Testis (tissue), 2 donors: ENCODE measurements at regions not wholly inside any gene's neighbourhood (a gene's known extent, or its start where the extent isn't known, plus 50 kb on each side); places are given as distances from the start of the nearest gene placed in this dataset.

Experiments used
- POLR2A ChIP-seq: fragments of 450-650 bp; IDR thresholded peaks from one replicate; pipeline ENCODE4 v1.6.1; 2017; ENCODE audit warnings: antibody characterized with exemption, mild to moderate bottlenecking, moderate library complexity
- TF ChIP-seq, protein P1 (sequence below), 3 experiments: fragments of 450-650 bp in 2 of 3; fragments of 200-600 bp in 1 of 3; sonication (generic) in 1 of 3; IDR thresholded peaks; one replicate each; pipeline ENCODE4 v1.5.1; 2016 to 2019; ENCODE audit warnings: antibody characterized with exemption in 3 of 3, mild to moderate bottlenecking in 2 of 3, moderate library complexity in 1 of 3

DNA sequence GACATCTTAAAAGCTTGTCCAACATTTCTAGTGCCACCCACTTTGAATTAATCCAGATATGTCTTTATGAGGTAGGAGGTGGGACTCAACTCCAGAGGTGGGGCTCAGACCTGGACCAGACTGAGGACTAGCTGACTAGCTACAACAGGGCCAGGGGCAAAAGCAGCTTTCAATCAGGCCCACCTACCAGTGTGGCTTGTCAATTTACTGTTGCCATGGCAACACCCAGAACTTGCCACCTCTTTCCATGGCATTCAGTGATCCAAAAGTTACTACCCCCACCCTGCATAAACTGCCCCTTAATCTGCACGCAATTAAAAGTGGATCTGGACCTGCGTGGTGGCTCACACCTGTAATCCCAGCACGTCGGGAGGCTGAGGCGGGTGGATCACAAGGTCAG, 113.2 kb upstream of the KAZN start:
- TF ChIP-seq, protein P1, sequence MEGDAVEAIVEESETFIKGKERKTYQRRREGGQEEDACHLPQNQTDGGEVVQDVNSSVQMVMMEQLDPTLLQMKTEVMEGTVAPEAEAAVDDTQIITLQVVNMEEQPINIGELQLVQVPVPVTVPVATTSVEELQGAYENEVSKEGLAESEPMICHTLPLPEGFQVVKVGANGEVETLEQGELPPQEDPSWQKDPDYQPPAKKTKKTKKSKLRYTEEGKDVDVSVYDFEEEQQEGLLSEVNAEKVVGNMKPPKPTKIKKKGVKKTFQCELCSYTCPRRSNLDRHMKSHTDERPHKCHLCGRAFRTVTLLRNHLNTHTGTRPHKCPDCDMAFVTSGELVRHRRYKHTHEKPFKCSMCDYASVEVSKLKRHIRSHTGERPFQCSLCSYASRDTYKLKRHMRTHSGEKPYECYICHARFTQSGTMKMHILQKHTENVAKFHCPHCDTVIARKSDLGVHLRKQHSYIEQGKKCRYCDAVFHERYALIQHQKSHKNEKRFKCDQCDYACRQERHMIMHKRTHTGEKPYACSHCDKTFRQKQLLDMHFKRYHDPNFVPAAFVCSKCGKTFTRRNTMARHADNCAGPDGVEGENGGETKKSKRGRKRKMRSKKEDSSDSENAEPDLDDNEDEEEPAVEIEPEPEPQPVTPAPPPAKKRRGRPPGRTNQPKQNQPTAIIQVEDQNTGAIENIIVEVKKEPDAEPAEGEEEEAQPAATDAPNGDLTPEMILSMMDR (IDR thresholded peaks at IDR 0.05), result no peak
- no peak for TF ChIP-seq POLR2A
